ENCODE measurements at regions not wholly inside any gene's neighbourhood (a gene's known extent, or its start where the extent isn't known, plus 50 kb on each side); places are given as distances from the start of the nearest gene placed in this dataset.

- no peak for DNase-seq
These were observed 58.3 kb downstream of the TRIML1 start for GRCh38 chr4:188197566-188197965.

- no peak for DNase-seq
These were observed 59.9 kb downstream of the TRIML1 start for GRCh38 chr4:188198982-188199792.

- DNase-seq = no peak
These were observed 62.6 kb downstream of the TRIML1 start for GRCh38 chr4:188201851-188202250.

DNA sequence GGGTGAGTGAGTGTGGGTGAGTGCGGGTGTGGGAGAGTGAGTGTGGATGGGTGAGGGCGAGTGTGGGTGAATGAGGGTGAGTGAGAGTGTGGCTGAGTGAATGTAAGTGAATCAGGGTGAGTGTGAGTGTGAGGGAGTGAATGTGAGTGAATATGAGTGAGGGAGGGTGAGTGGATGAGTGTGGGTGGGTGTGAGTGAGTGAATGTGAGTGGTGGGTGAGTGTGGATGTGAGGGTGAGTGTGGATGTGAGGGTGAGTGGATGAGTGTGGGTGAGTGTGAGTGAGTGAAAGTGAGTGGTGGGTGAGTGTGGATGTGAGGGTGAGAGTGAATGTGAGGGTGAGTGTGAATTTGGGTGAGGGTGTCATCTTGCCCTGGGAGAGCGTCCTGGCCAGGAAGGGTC lies 67.5 kb downstream of the TRIML1 start:
- no peak for DNase-seq

DNA sequence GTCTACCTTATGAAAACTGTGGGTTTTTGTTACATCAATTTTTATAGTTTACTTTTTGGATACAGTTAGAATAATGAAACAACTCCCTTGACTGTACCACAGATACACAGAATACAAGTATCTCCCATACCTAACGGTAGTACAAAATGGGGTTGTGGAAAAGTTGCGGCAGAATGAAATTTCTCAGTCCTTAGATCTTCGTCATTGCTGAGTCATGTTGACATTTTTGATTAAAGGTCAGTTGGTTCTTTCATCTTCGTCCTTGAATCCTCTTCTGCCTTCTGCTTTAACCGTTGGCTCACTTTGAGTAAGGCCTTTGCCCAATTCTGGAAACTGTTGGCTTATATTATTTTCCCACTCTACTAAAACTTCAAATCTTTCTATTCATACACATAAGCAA lies 75.6 kb downstream of the TRIML1 start:
- DNase-seq = no peak

DNA sequence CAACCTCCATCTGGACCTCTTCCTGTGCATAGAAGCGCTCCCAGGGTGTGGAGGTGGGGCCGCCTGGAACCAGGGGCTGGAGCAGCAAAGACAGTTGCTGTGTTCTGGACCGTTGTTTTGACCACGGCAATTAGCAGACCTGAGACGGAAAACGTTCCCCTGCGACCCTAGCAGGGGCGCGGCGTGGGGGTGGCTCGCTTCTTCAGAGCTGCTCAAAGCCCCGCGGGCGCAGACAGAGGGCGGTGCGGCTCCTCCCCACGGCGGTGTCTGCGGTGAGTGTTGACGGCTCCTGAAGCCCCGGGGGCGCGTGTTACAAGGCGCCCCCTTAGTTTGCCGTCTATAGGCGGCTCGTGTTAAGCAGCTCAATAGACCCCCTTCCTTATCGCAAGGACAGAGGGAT lies 79.2 kb downstream of the TRIML1 start:
- no peak for DNase-seq

DNA sequence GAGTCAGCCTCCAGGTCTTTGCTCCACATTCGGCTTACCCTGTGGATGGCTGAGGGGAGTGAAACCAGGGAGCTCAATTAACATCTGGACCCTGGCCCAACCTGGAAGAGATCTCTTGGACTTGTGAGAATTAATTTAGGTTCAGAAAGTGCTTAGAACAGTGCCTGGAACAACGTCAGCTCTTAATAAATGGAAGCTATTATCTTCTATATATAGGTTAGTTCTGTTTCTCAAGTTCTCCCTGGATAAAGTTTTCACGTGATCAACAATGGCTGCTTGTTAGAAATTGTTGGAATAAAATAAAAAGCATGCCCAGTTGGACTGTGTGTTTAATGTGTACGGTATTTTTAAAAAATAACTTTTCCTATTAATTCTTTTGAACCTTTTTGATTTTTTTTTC lies 80.8 kb downstream of the TRIML1 start:
- DNase-seq = no peak

DNA sequence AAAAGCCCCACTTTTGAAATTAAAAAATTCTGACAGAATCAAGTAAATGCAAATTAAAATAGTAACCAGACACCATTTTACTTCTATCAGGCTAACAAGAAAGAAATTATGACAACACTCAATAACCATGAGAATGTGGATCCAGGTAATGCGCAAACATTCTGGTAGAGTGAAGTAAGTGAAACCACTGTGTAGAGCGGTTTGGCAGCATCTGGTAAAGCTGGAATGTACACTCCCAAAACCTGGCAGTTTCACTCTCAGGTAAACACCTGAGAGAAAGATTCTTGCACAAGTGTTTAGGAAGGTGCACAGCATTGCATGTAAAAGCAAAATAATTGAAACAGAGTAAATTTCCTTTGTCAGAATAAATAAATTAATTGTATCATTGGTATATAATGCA lies 81.8 kb downstream of the TRIML1 start:
- DNase-seq = no peak

GRCh38 chr4:188228279-188228678 lies 89.0 kb downstream of the TRIML1 start:
- no peak for DNase-seq

DNA sequence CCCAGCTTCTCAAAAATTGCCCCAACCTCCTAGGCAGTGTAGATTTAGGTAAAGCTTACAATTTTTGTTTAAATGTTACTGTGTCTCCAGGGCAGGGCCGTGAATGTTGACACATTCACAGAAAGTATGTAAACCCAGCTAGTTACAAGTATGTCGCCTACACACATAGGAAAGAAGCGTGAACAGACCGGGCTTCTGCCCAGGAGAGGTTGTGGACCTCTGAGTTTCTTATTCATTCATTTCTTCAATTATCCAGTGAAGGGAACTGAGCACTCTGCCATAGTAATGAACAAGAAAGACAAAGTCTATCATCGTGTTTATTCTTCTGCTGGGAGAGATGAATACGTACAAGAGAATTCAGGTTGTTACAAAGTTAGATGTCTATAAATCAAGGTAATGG lies 93.2 kb downstream of the TRIML1 start:
- no peak for DNase-seq

- DNase-seq = no peak
These were observed 102.8 kb downstream of the TRIML1 start for GRCh38 chr4:188242041-188242440.

GRCh38 chr4:188245651-188246050 lies 106.4 kb downstream of the TRIML1 start:
- DNase-seq = no peak

- no peak for DNase-seq
These were observed 107.2 kb downstream of the TRIML1 start for GRCh38 chr4:188246488-188246887.

GRCh38 chr4:188254211-188254610 lies 115.0 kb downstream of the TRIML1 start:
- no peak for DNase-seq

- DNase-seq = no peak
These were observed 123.2 kb downstream of the TRIML1 start for GRCh38 chr4:188262464-188262863.

GRCh38 chr4:188263321-188263720 lies 124.1 kb downstream of the TRIML1 start:
- DNase-seq = no peak

DNA sequence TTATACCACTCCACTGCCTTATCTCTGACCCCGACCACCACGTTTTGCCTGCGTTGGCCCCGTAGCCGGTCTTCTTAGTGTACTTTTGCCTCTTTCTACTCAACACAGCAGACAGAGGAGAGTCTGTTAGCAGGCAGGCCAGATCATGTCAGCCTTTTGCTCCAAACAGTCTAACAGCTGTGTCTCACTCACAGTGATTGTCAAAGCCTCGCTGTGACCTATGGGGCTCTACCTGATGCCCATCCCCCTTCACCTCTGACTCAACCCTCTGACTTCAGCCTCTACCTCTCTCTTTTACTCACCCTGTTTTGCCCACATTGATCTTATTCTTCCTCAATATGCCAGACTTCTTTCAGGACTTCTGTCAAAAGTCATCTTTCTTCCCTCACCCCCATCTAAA lies 127.1 kb downstream of the TRIML1 start:
- no peak for DNase-seq

- no peak for DNase-seq
These were observed 129.1 kb downstream of the TRIML1 start for GRCh38 chr4:188268131-188268908.

DNA sequence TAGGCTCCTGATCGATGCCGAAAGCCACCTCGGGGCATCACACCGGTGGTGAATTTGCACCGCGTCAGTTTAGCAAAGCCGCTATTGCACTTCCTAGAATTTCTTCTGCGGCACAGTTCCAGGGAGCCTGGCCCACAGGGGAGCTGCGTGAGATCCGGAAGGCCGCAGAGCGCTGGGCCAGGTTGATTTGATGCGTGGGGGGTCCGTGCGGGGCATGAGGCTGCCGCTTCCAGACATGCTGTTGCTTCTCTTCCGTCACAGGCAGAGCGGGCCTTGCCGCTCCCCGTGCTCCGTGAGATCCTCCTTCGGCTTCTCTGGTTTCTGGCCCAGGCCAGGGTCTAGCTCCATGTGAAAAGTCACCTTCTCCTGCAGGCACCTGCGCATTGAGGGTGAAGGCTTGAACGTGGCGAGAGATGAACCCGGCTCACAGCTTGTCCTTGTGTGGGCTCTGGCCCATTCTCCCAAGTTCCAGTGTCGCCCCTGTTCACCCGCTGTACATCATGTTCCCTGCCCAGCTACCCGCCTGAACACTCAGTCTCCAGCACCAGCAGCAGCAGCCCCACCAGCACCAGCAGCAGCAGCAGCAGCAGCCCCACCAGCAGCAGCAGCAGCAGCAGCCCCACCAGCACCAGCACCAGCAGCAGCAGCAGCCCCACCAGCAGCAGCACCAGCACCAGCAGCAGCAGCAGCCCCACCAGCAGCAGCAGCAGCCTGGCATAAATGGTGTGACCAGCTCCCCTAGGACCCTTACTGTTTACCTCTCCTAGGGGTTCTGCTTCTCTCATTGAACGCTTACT lies 131.2 kb downstream of the TRIML1 start:
- DNase-seq = no peak

GRCh38 chr4:188275686-188276085 lies 136.4 kb downstream of the TRIML1 start:
- DNase-seq = no peak

- no peak for DNase-seq
These were observed 139.9 kb downstream of the TRIML1 start for GRCh38 chr4:188279184-188279583.

DNA sequence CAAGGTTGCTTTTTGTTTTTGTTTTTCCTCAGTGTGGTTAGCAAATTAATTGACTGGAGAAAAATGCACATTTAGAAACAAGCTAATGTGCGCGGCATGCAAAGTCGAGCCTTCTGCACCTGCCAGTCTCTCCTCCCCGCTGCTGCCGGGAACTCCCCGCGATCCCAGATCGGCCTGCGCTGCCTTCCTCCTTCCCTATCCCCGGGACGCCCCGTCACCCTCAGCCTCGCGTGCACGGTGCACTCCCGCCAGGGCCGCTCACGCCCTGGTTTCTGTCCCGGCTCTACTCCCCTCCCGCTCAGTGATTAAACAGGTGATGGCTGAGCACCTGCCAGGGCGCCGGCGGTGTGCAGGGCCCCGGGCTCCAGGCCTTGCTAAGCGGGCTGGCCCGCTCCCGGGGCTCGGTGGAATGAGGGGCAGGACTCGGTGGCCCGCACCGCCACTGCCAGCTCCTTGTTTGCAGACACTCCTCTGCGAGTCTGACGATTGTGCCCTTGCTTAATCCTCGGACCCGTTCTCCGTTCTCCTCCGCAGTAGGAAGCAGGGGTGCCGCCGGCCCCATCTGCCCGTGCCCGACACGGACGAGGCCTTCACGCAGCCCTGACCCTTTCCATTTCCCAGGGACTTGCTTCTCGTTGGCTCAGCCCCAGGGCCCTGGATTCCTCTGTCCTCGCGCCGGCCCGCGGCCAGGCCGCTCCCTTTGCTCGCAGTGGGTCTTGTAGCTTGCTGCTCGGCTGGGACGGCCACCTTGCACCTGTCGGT lies 143.4 kb downstream of the TRIML1 start:
- DNase-seq = no peak
